ENCODE measurements at regions not wholly inside any gene's neighbourhood (a gene's known extent, or its start where the extent isn't known, plus 50 kb on each side); places are given as distances from the start of the nearest gene placed in this dataset.

GRCh38 chr13:97171136-97171535 lies 51.0 kb upstream of the MBNL2 start:
- Histone ChIP-seq H3K4me1 (ENCODE audit: low read length) (no peaks in the 10 kb centered on the region), H2AFZ (ENCODE audit: low read length) (no peak overlapping the region), H3K9me3 (replicated peaks; ENCODE audit: insufficient read depth, low read length) (no peaks in the 10 kb centered on the region)

More at GRCh38 chr13:97171136-97171535, 51.0 kb upstream of the MBNL2 start:
- no peak for DNase-seq
- Histone ChIP-seq H3F3A (ENCODE audit: insufficient read depth, low read length) (no peaks in the 10 kb centered on the region), H3K27ac (ENCODE audit: low read length) (no peak overlapping the region), H3K9me2 (replicated peaks; ENCODE audit: insufficient read depth, low read length) (no peaks in the 10 kb centered on the region), H3K27me3 (replicated peaks; ENCODE audit: insufficient read depth, low read length) (no peaks in the 10 kb centered on the region), H3K36me3 (replicated peaks; ENCODE audit: insufficient read depth, low read length) (no peaks in the 10 kb centered on the region), H3K9ac (ENCODE audit: low read length) (no peak overlapping the region), H4K20me1 (ENCODE audit: insufficient read depth, low read length) (no peaks in the 10 kb centered on the region), H3K4me3 (ENCODE audit: low read length) (no peak overlapping the region), H3K4me2 (ENCODE audit: low read depth, low read length) (no peak overlapping the region), H3K79me2 (ENCODE audit: low read length) (no peaks in the 10 kb centered on the region)
- TF ChIP-seq EZH2 (optimal IDR thresholded peaks at IDR 0.05; ENCODE audit: low read depth, low read length) (no peak), EZH2phosphoT487 (IDR thresholded peaks at IDR 0.05; ENCODE audit: low read length) (no peak), CTCF (IDR thresholded peaks at IDR 0.05; ENCODE audit: low read length) (no peak)

Data from MM.1S (cell line).